T follicular helper cell (primary cell): ENCODE measurements at regions not wholly inside any gene's neighbourhood (a gene's known extent, or its start where the extent isn't known, plus 50 kb on each side); places are given as distances from the start of the nearest gene placed in this dataset.
"Not testable (repeated sequence)": the region's sequence is repeated elsewhere in the genome, so short reads cannot be mapped to it uniquely, and the experiment has no call there.

ENCODE experiments used
- DNase-seq: peaks from one replicate; pipeline ENCODE4 v3.0.0-alpha.2; 2020; ENCODE audit warnings: low read depth

- no peak for DNase-seq
Measured at GRCh38 chr9:117649126-117649525, 55.1 kb upstream of the TLR4 start.

DNA sequence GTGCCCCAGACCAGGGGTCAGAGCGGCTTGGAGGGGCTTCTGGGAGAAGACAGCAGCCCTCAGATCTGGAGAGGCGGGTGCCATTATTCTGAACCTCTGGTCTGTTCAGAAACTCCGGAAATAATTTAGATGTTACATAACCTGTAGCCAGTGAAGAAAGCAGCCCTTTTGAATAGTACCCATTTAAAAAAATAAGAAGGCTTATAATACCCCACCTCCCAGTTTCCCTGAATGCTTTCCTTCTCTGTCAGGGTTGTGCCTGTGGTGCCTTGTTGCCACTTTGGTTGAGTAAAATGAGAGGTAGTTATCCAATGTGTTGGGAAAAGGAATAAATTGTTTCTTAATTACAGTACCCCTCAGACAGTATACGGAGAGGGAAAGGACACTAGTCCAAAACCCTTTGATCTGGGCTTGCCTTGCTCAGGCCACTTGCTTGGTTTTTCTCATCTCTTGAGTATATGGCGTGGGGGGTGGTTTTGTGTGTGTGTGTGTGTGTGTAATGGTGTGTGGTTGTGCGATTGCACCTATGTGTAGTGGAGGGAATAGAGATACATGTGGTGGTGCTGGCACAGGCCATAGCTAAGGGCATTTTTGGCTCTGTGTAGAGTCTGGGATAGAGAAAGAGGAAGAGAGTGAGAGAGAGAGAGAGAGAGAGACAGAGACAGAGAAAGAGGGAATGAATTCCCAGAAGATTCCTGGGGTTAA lies 59.1 kb upstream of the TLR4 start:
- DNase-seq: no peak

GRCh38 chr9:117644133-117644931 lies 59.9 kb upstream of the TLR4 start:
- DNase-seq: peak; percentile 6

DNA sequence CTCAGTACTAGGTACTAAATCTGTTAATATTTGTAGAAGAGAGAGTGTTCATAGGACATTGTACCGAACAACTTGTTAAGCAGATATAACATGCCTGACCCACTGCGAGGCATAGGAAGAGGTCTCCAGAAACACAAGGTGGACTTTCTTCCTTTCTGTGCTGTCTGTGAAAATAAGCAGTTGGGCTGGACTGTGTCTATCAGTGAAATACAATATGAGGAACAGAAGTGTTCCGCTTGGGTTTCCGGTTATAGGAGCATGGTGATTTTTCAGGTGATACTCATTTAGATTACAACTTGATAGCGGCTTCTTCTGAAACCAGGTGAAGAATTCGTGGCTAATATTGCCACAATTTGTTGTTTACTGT lies 60.9 kb upstream of the TLR4 start:
- DNase-seq: no peak

- DNase-seq: not testable (repeated sequence)
Measured at GRCh38 chr9:117642571-117643287, 61.5 kb upstream of the TLR4 start.

DNA sequence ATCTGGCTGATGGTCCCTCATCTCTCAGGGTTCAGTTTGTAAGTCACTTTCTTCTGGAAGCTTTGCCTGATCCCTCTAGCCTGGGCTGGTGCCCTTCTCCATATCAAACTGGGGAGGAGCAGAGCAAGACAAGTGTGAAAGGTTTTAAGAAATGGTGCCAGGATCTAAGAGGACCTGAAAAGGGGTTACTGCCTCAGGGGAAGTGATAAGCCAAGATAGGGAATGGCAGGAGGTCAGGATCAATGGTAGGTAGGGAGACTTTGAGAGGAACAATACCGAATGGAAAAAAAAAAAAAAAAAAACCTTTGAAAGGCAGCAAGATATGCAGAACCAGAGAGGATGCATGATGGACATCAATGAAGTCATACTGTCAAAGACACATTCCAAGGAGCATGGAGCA lies 67.5 kb upstream of the TLR4 start:
- DNase-seq: no peak

- no peak for DNase-seq
Measured at GRCh38 chr9:117625154-117625553, 79.0 kb upstream of the TLR4 start.

DNA sequence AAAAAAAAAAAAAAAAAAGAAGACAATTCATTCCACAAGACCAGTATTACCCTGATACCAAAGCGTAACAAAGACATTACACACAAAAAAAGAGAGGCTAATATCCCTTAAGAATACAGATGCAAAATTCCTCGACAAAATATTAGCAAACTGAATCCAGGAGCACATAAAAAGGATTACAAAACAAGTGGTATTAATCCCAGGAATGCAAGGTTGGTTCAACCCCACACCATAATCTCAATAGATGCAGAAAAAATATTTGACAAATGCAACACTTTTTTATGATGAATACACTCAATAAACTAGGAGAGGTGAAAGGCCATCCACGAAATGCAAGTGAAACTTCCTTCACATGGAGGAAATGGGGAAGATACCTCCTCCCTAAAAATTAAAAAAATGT lies 80.1 kb upstream of the TLR4 start:
- DNase-seq: no peak

DNA sequence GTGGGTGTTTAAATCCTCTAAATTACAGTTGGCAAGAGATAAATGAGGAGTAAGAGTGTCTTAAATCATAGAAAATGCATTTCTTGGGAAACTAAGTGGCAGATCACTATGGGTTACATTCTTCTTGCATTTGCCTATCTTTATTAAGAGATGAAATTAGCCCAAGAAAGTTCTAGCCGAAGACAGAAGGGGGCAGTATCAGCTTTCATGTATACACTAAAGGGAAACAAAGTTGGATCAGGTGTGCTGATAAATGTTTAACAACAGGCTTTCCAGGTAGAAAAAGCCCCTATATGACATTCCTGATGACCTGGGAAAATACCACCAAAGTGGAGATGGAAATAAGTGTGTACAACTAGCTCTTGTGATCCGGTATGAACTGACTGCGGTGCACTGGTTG lies 81.9 kb upstream of the TLR4 start:
- DNase-seq: no peak

DNA sequence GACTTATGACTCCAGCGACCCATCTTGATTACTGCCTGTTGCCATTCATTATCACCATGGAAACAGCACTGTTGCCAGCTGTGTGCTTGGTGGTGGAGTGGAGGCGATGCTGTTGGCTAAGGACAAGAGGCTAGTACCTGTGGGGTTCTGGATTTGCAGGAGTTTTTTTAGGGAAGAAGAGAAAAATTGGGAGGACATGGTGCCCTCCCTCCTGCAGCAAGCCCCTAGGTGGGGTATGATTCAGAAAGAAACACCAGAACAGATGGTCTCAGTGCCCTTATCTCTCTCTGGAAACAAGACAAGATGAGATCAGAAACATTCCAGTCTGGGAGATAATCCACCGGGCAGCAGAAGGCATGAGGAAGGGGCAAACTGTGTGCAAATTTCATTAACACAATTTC lies 87.8 kb upstream of the TLR4 start:
- no peak for DNase-seq

- no peak for DNase-seq
Measured at GRCh38 chr9:117612317-117612716, 91.9 kb upstream of the TLR4 start.

- DNase-seq: no peak
Measured at GRCh38 chr9:117597977-117598376, 106.2 kb upstream of the TLR4 start.

DNA sequence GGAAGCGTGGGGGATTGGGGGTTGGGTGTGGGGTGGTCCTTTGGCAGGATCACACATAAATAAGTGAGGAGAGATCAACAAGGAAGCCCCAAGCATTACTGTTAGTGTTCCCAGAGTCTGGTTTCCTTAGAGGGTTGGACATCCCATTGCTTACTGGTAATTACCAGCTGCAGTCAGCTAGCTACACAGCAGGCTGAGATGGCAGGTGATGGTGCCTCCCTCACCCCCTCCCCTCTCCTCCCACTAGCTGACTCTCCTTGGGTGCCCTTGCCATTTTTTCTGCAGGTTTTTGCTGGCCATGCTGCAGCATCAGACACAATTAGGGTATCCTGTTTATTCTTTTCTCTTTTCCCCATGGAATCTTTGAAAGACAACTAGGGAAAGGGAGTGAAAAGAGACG lies 107.5 kb upstream of the TLR4 start:
- no peak for DNase-seq

DNA sequence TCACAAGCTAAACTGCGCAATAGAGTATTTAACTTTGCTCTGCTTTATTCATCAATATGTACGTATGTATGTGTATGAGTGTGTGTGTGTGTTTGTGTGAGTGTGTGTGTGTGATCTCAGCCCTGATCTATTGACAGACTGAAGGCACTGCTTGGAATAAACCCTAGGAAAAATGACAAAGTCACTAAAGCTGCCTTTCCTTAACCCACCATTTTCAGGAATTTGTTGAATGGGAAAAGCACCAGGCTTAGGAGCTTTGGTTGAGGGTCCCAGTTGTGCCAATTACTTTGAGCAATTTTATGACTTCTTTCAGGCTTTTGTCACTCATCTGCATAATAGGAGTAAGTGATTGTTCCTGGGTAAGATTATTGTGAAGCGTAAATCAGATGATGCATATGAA lies 108.6 kb upstream of the TLR4 start:
- no peak for DNase-seq

DNA sequence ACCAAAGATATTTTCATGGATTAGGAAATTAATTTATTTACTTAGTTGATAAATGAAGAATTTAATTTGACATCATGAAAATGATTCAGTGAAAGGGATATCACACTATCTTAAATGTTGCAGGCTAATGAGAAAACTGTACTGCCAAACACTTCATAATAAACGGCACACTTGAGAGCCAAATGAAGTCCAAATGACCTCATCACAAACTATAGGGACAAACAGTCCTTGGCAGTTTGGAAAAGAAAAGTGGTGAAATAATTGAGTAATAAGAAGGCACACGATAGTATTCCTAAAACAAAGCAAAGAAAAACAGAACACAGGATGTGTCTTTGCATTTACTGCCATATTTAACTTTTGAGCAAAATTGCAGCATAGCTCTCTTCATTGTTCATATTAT lies 116.9 kb upstream of the TLR4 start:
- DNase-seq: no peak

DNA sequence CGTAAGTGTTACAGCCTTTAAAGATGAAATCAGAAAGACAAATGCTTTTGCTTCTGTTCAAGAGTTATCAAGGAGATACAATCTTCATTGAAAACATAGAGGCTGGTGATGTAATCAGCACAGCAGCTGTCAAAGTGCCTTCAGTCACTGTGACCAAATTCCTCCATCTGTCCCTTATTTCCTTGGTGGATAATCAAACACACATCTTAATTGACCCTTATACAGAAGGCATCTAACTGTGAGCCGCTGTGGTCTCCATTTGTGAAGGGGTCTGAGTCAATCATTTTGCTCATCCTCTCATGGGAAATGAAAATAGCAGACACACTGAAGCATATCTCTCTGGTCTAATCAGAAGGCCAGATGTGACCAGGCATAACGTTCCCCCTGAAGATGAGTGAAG lies 130.1 kb upstream of the TLR4 start:
- DNase-seq: no peak

DNA sequence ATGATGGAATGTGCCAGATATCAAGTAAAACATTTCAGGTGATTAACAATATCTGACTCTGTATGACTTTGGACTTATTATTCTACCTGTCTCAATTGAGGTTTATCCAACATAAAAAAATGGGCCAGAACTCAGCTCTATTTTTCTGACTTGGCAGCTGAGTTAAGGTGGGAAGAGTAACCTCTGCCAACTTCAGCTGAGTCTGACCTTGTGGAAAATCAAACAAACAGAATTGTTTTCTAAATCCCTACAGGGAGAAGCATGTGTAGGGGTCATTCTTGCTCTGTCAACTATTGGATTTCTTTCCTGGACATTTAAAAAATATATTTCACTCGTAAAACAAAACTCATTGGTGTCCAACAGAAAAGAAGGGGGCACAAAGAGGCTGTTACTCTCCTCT lies 139.4 kb upstream of the TLR4 start:
- no peak for DNase-seq

DNA sequence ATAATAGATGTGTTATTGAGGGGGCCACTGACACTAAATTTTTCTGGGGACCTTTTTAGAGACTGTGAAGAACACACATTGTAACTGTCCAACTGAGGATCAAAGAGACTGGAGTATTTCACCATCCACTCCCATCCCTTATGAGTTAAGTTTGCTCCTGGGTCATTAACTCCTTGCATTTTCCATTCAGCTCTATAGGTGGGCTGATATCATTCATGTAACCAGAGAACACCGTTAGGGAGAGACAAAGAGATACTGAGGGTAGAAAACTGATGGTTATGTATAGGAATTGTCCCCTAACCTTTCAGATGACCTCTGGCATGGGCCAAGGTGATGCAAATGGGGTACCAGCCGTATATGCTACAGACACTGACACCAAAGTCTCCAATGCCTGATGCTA lies 142.4 kb upstream of the TLR4 start:
- no peak for DNase-seq

- DNase-seq: no peak
Measured at GRCh38 chr9:117555964-117556629, 141.2 kb upstream of the ASTN2 start.

GRCh38 chr9:117552811-117553210 lies 138.0 kb upstream of the ASTN2 start:
- DNase-seq: no peak

- no peak for DNase-seq
Measured at GRCh38 chr9:117551171-117551570, 136.3 kb upstream of the ASTN2 start.

DNA sequence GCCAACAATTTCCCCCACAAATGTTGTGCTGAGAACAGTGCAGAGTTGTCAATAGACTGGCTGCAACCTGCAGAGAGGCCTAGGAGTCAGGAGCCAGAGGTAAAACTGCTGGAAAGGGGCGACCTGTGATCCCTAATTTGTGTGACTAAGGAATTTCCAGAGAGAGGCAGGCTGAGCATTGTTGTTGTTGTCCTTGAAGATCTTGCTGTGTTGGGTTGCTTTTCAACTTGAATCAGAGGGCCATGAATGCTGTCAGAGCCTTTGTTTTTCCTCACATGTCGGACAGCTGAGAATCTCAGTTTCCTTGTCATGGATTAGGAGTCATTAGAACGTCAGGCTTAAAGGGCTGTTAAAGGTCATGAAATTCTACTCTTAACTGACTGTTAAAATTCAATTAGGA lies 134.6 kb upstream of the ASTN2 start:
- no peak for DNase-seq

DNA sequence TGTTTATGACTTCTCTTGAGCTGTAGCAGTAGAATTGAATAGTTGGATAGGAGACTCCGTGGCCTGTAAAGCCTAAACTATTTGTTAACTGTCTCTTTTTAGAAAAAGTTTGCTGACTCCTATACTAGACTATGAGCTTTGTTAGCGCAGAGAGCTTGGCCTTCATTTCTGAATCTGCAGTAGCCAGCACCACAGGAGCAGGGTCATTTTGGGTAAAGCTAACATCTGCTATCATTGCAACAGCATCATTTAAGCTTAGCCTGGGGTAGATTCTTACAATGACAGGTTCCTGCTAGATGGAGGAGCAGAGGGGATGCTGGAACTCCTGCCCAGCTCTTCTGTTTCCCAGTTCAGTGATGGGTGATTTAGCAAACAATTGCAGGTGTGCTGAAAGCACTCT lies 133.7 kb upstream of the ASTN2 start:
- DNase-seq: no peak
